Suprapubic skin (tissue), 4 donors: ENCODE measurements at regions not wholly inside any gene's neighbourhood (a gene's known extent, or its start where the extent isn't known, plus 50 kb on each side); places are given as distances from the start of the nearest gene placed in this dataset.
"Not testable (repeated sequence)": the region's sequence is repeated elsewhere in the genome, so short reads cannot be mapped to it uniquely, and the experiment has no call there.

Experiments used
- CTCF ChIP-seq, 2 donors: fragments of 200-600 bp in 1 of 2; fragments of 450-650 bp in 1 of 2; sonication (generic) in 1 of 2; IDR thresholded peaks; one replicate each; pipeline ENCODE4 v1.5.1; 2016 to 2019; ENCODE audit warnings: antibody characterized with exemption in 2 of 2, mild to moderate bottlenecking in 1 of 2, moderate library complexity in 1 of 2
- EP300 ChIP-seq: sonication (generic); formaldehyde crosslinking; IDR thresholded peaks from one replicate; pipeline ENCODE4 v1.6.1; 2017; ENCODE audit warnings: antibody characterized with exemption
- POLR2A ChIP-seq, 2 donors: fragments of 450-650 bp; IDR thresholded peaks; one replicate each; pipeline ENCODE4 v1.6.1; 2017; ENCODE audit warnings: antibody characterized with exemption in 2 of 2, mild to moderate bottlenecking in 2 of 2, moderate library complexity in 2 of 2
- POLR2AphosphoS5 ChIP-seq, 3 donors: sonication (generic); formaldehyde crosslinking; IDR thresholded peaks; one replicate each; pipeline ENCODE4 v1.6.1; 2017; ENCODE audit warnings: antibody characterized with exemption in 3 of 3

DNA sequence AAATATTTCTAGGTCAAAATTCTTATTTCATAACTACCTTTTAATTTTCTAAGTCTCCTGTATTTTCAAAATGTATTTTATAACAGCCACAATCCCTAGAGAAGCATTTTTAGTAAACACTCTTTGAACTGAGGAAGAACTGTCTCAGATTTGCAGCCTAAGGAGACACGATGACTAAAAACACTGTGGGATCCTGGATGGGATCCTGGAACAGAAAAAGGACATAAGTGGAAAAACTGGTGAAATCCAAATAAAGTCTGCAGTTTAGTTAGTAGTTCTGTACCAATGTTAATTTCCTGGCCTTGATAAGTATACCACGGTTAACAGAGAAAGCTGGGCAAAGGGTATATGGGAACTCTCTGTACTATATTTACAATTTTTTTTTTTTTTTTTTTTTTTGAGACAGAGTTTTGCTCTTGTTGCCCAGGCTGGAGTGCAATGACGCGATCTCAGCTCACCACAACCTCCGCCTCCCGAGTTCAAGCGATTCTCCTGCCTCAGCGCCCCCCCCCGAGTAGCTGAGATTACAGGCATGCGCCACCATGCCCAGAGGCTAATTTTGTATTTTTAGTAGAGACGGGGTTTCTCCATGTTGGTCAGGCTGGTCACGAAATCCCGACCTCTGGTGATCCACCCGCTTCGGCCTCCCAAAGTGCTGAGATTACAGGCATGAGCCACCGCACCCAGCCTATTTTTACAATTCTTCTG is 600.2 kb upstream of the DIPK2B start:
- TF ChIP-seq CTCF (IDR thresholded peaks at IDR 0.05); EP300; POLR2A (IDR thresholded peaks at IDR 0.05); POLR2AphosphoS5 (IDR thresholded peaks at IDR 0.05): not testable (repeated sequence)
